Lower leg skin (tissue), 4 donors: ENCODE measurements at regions not wholly inside any gene's neighbourhood (a gene's known extent, or its start where the extent isn't known, plus 50 kb on each side); places are given as distances from the start of the nearest gene placed in this dataset.

Experiments
- DNase-seq, 2 donors: peaks; one replicate each; pipeline ENCODE4 v3.0.0-alpha.2; 2019; ENCODE audit warnings: low spot score in 2 of 2
- H3K4me3 ChIP-seq: fragments of 200-600 bp; sonication (generic); 2 replicates; pipeline ENCODE4 v1.5.1; 2017; ENCODE audit warnings: mild to moderate bottlenecking, low read depth; ENCODE audit not compliant: poor library complexity, severe bottlenecking
- CTCF ChIP-seq, 3 donors: fragments of 450-650 bp; IDR thresholded peaks; one replicate each; pipeline ENCODE4 v1.5.1; 2016; ENCODE audit warnings: antibody characterized with exemption in 3 of 3, mild to moderate bottlenecking in 3 of 3, moderate library complexity in 2 of 3
- POLR2A ChIP-seq, 2 donors: fragments of 450-650 bp; IDR thresholded peaks; one replicate each; pipeline ENCODE4 v1.6.1; 2016 to 2017; ENCODE audit warnings: antibody characterized with exemption in 2 of 2, mild to moderate bottlenecking in 1 of 2, moderate library complexity in 1 of 2
- WGBS, 2 donors: methylation state at CpG; one replicate each; pipeline ENCODE4 v1.1.5; 2018; 5-methylcytosine and 5-hydroxymethylcytosine counted together
- intact Hi-C: fragments of 100-400 bp; cut with DNase I; formaldehyde crosslinking; loops from one replicate; pipeline ENCODE4 v1.15.0; 2023; ENCODE audit warnings: low total_unique reads

GRCh38 chr12:4196805-4197420 lies 76.6 kb upstream of the CCND2 start:
- no peak for DNase-seq
- H3K4me3 ChIP-seq = no peak overlapping the region
- WGBS, 2 donors = 88 to 90% methylated on average over 8 of the region's 8 CpGs
- intact Hi-C loops = no loop called here
- TF ChIP-seq CTCF (IDR thresholded peaks at IDR 0.05) = no peak
- no peak for TF ChIP-seq POLR2A (IDR thresholded peaks at IDR 0.05)

GRCh38 chr12:4194668-4195067 lies 78.9 kb upstream of the CCND2 start:
- no peak for DNase-seq
- no peak for TF ChIP-seq POLR2A (IDR thresholded peaks at IDR 0.05)
- no peak for TF ChIP-seq CTCF (IDR thresholded peaks at IDR 0.05)
- WGBS, 2 donors = 90 to 93% methylated on average over 10 of the region's 10 CpGs
- intact Hi-C loops = no loop called here
- H3K4me3 ChIP-seq = no peak overlapping the region

GRCh38 chr12:4193821-4194220 lies 79.7 kb upstream of the CCND2 start:
- TF ChIP-seq CTCF (IDR thresholded peaks at IDR 0.05) (no peak), POLR2A (IDR thresholded peaks at IDR 0.05) (no peak)
- DNase-seq = no peak
- H3K4me3 ChIP-seq = no peak overlapping the region
- 33 to 34% methylated on average over 8 of the region's 8 CpGs for WGBS, 2 donors
- intact Hi-C loops = no loop called here

GRCh38 chr12:4191642-4192041 lies 81.9 kb upstream of the CCND2 start:
- 89 to 91% methylated on average over 2 of the region's 2 CpGs for WGBS, 2 donors

GRCh38 chr12:4191149-4191548 lies 82.4 kb upstream of the CCND2 start:
- TF ChIP-seq POLR2A (IDR thresholded peaks at IDR 0.05) (no peak), CTCF (IDR thresholded peaks at IDR 0.05) (no peak)
- 59 to 74% methylated on average over 3 of the region's 3 CpGs for WGBS, 2 donors
- no peak for DNase-seq
- intact Hi-C loops = no loop called here
- no peak overlapping the region for H3K4me3 ChIP-seq

More at GRCh38 chr12:4191642-4192041, 81.9 kb upstream of the CCND2 start:
- H3K4me3 ChIP-seq = no peak overlapping the region
- no peak for TF ChIP-seq POLR2A (IDR thresholded peaks at IDR 0.05)
- TF ChIP-seq CTCF (IDR thresholded peaks at IDR 0.05) = no peak
- intact Hi-C loops = no loop called here
- no peak for DNase-seq
